Lung (tissue), 11 donors: ENCODE measurements at regions not wholly inside any gene's neighbourhood (a gene's known extent, or its start where the extent isn't known, plus 50 kb on each side); places are given as distances from the start of the nearest gene placed in this dataset.

ENCODE experiments used
- ATAC-seq: fragments of 200-7000 bp; cut with Tn5 transposase; one replicate; pipeline ENCODE4 v1.9.1; 2020; ENCODE audit warnings: moderate number of reproducible peaks; ENCODE audit not compliant: insufficient read depth, low FRiP score
- DNase-seq, 3 donors: peaks; one replicate each; pipeline ENCODE4 v3.0.0-alpha.2; 2013 to 2017
- H3K27ac ChIP-seq, 2 donors: one replicate each; pipeline ENCODE4 v1.5.1; 2013; ENCODE audit warnings: mild to moderate bottlenecking in 2 of 2, moderate library complexity in 2 of 2, control low read depth in 1 of 2, inconsistent platforms in 1 of 2, low read depth in 1 of 2, low read length in 1 of 2
- H3K27me3 ChIP-seq, 3 donors: one replicate each; pipeline ENCODE4 v1.5.1; 2013; ENCODE audit warnings: low read length in 2 of 3; ENCODE audit not compliant: control insufficient read depth in 3 of 3, insufficient read depth in 3 of 3
- H3K36me3 ChIP-seq, 4 donors: one replicate each; pipeline ENCODE4 v1.5.1; 2013; ENCODE audit warnings: low read length in 4 of 4, mild to moderate bottlenecking in 1 of 4, moderate library complexity in 1 of 4; ENCODE audit not compliant: control insufficient read depth in 4 of 4, insufficient read depth in 4 of 4
- H3K4me1 ChIP-seq, 5 donors: one replicate each; pipeline ENCODE4 v1.5.1; 2013; ENCODE audit warnings: low read length in 5 of 5, mild to moderate bottlenecking in 2 of 5, moderate library complexity in 1 of 5; ENCODE audit not compliant: control insufficient read depth in 5 of 5, insufficient read depth in 5 of 5
- H3K4me3 ChIP-seq: one replicate; pipeline ENCODE4 v1.5.1; 2013; ENCODE audit warnings: mild to moderate bottlenecking, control low read depth, moderate library complexity
- H3K9ac ChIP-seq, 2 donors: one replicate each; pipeline ENCODE4 v1.5.1; 2013; ENCODE audit warnings: low read length in 2 of 2, control low read depth in 1 of 2; ENCODE audit not compliant: insufficient read depth in 1 of 2
- H3K9me3 ChIP-seq, 4 donors: one replicate each; pipeline ENCODE4 v1.5.1; 2013; ENCODE audit warnings: low read length in 3 of 4, mild to moderate bottlenecking in 1 of 4, moderate library complexity in 1 of 4; ENCODE audit not compliant: control insufficient read depth in 4 of 4, insufficient read depth in 3 of 4
- CTCF ChIP-seq: IDR thresholded peaks from 2 replicates; pipeline ENCODE4 v1.5.1; 2012; ENCODE audit warnings: mild to moderate bottlenecking; ENCODE audit errors: control extremely low read depth, extremely low read depth
- WGBS, 2 donors: extraction: QIAGEN DNeasy Blood & Tissue Kit; methylation state at CpG; one replicate each; pipeline ENCODE4 v1.1.7; 2013; 5-methylcytosine and 5-hydroxymethylcytosine counted together
- donor health status: control.
- donor health status: control.
- donor health status: Bipolar disorder and iron deficiency.
- donor health status: healthy.
- donor health status: DM: yes; HTN: yes; CAD: no.

DNA sequence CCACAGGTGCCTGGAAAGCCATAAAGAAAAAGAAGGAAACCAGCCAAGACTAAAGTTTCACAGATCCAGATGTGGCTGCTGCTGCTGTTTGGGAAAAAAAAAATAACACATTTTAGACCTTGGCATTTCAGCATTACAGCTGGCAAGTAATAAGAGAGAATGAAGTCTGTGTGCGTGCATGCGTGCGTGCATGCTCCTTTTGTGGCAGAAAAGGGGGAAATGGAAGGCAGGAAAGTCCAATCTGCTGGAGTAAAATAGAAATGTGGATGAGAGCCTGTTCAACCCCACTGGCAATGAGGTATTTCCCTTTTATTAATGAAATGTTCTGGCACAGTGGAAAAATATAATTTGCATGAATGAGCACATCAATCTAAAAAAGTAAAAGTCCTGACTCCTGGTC lies 137.0 kb upstream of the SEMA3A start:
- peaks cover 0 to 5% (median 0%) of the 10 kb centered on the region in 5 donors for H3K4me1 ChIP-seq
- H3K9ac ChIP-seq, result no peak overlapping the region
- H3K27me3 ChIP-seq, result no peaks in the 10 kb centered on the region
- no peak for ATAC-seq
- DNase-seq, result peak in 2 of 3 donors; percentile 16 to 31
- H3K36me3 ChIP-seq, result no peaks in the 10 kb centered on the region
- no peak overlapping the region for H3K27ac ChIP-seq
- WGBS, 2 donors, result 83 to 91% methylated on average over 3 of the region's 3 CpGs
- TF ChIP-seq CTCF, result no peak
- H3K9me3 ChIP-seq, result no peaks in the 10 kb centered on the region
- H3K4me3 ChIP-seq, result no peak overlapping the region

GRCh38 chr7:84328571-84328970 lies 134.0 kb upstream of the SEMA3A start:
- Histone ChIP-seq H3K27me3 (no peaks in the 10 kb centered on the region), H3K27ac (no peak overlapping the region), H3K4me1 (peaks cover 0 to 5% (median 0%) of the 10 kb centered on the region in 5 donors), H3K4me3 (no peak overlapping the region), H3K9ac (no peak overlapping the region), H3K36me3 (no peaks in the 10 kb centered on the region), H3K9me3 (no peaks in the 10 kb centered on the region)
- no peak for TF ChIP-seq CTCF
- ATAC-seq (no peak), DNase-seq (no peak)
- WGBS, 2 donors, result 86 to 94% methylated on average over 2 of the region's 2 CpGs

- no peaks in the 10 kb centered on the region for H3K4me1 ChIP-seq
- H3K9me3 ChIP-seq, result peaks cover 0 to 1% (median 0%) of the 10 kb centered on the region in 4 donors
- no peaks in the 10 kb centered on the region for H3K36me3 ChIP-seq
- DNase-seq, result peak in 2 of 3 donors; percentile 65 to 78
- H3K9ac ChIP-seq, result no peak overlapping the region
- no peaks in the 10 kb centered on the region for H3K27me3 ChIP-seq
- TF ChIP-seq CTCF, result no peak
- no peak for ATAC-seq
- H3K27ac ChIP-seq, result no peak overlapping the region
- H3K4me3 ChIP-seq, result no peak overlapping the region
These were observed 129.6 kb upstream of the SEMA3A start for GRCh38 chr7:84324136-84324630.

DNA sequence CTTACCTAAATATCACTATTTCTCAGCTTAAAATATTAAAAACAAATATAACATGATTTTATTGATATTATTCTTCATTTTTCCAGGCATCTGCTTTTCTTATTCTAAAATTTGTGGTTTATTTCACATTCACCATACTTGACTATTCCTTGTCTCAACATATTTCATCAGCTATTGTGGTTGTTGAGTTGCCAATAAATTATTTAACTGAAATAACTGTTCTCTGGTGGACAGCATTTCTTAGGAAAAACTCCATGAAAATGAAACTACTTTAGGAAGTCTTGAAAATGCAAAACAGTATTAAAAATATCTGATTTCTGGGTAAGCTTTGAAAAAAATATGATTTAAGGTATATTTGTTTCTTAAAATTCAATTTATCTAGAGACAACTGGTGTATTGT lies 122.9 kb upstream of the SEMA3A start:
- Histone ChIP-seq H3K27ac (no peak overlapping the region), H3K4me3 (no peak overlapping the region), H3K4me1 (no peaks in the 10 kb centered on the region), H3K36me3 (no peaks in the 10 kb centered on the region), H3K9me3 (peaks cover 0 to 1% (median 0%) of the 10 kb centered on the region in 4 donors), H3K9ac (no peak overlapping the region), H3K27me3 (no peaks in the 10 kb centered on the region)
- DNase-seq, result no peak
- no peak for TF ChIP-seq CTCF
- ATAC-seq, result no peak
